ENCODE measurements at regions not wholly inside any gene's neighbourhood (a gene's known extent, or its start where the extent isn't known, plus 50 kb on each side); places are given as distances from the start of the nearest gene placed in this dataset.

- no peak overlapping the region for H4K91ac ChIP-seq (ENCODE audit: insufficient read length, low read depth, low read length)
- no peak overlapping the region for H3K23ac ChIP-seq (ENCODE audit: insufficient read length, low read depth, low read length)
- Mint-ChIP-seq H3K36me3 (ENCODE audit: insufficient read depth in 1 of 3, low read depth in 3 of 3) (no peaks in the 10 kb centered on the region), H3K4me3 (no peak overlapping the region), H3K27ac (no peak overlapping the region), H3K9me3 (no peaks in the 10 kb centered on the region), H3K27me3 (ENCODE audit: low read depth) (peaks cover 30% of the 10 kb centered on the region), H3K4me1 (no peaks in the 10 kb centered on the region)
- H3K27ac ChIP-seq (ENCODE audit: insufficient read length, low read depth, low read length): no peak overlapping the region
- H3K18ac ChIP-seq (ENCODE audit: insufficient read length, low read depth, low read length): no peak overlapping the region
- H3K9ac ChIP-seq (ENCODE audit: extremely low read depth, insufficient read length, low read length): no peak overlapping the region
- no peaks in the 10 kb centered on the region for H3K4me1 ChIP-seq (ENCODE audit: insufficient read depth, low read length)
- no peaks in the 10 kb centered on the region for H3K79me2 ChIP-seq (ENCODE audit: insufficient read depth, low read length)
- H3K9me3 ChIP-seq (ENCODE audit: control insufficient read depth, low read depth, low read length): no peaks in the 10 kb centered on the region
- H4K5ac ChIP-seq (ENCODE audit: insufficient read length, low read depth, low read length): no peak overlapping the region
- DNase-seq: no peak
- H2AFZ ChIP-seq (ENCODE audit: low read length): no peak overlapping the region
- no peak for TF ChIP-seq CTCF (conservative IDR thresholded peaks at IDR 0.05)
- no peak overlapping the region for H2BK120ac ChIP-seq (ENCODE audit: low read depth, low read length, poor library complexity, severe bottlenecking)
- no peak overlapping the region for H3K14ac ChIP-seq (ENCODE audit: insufficient read depth, low read length)
- no peak overlapping the region for H3K4ac ChIP-seq (ENCODE audit: low read depth, low read length)
- no peak overlapping the region for H2BK5ac ChIP-seq (ENCODE audit: insufficient read length, low read length)
- no peak overlapping the region for H3K56ac ChIP-seq (ENCODE audit: insufficient read length, low read depth, low read length)
- no peaks in the 10 kb centered on the region for H4K20me1 ChIP-seq (ENCODE audit: control insufficient read depth, insufficient read depth, insufficient read length)
- no peak overlapping the region for H2BK12ac ChIP-seq (ENCODE audit: insufficient read length, low read depth, low read length)
- no peak overlapping the region for H4K8ac ChIP-seq (replicated peaks; ENCODE audit: insufficient read length, low read depth, low read length)
- WGBS (ENCODE audit: extremely low coverage, insufficient read length, low lambda C conversion rate): no CpG with 5 or more reads among the region's 3 CpGs
- H2AK5ac ChIP-seq (ENCODE audit: insufficient read length, low read length): no peak overlapping the region
- no peak overlapping the region for H2BK15ac ChIP-seq (ENCODE audit: low read depth, low read length)
- H3K4me2 ChIP-seq (ENCODE audit: insufficient read depth, insufficient read length, low read length): no peak overlapping the region
- H3K79me1 ChIP-seq (ENCODE audit: insufficient read depth, low read depth, low read length, poor library complexity, severe bottlenecking): no peaks in the 10 kb centered on the region
- no peak overlapping the region for H3T11ph ChIP-seq (ENCODE audit: low read length)
- no peaks in the 10 kb centered on the region for H3K27me3 ChIP-seq (ENCODE audit: insufficient read depth, low read length)
- H3K23me2 ChIP-seq (ENCODE audit: insufficient read length, low read depth, low read length, poor library complexity, severe bottlenecking): no peaks in the 10 kb centered on the region
- no peak overlapping the region for H2BK20ac ChIP-seq (ENCODE audit: low read depth, low read length, poor library complexity, severe bottlenecking)
These were observed 74.7 kb downstream of the CHST1 start for GRCh38 chr11:45590743-45591142.

All from H9 (cell line).